NCI-H82 treated with DMSO at 0.1 percent for 48 hours (cell line): ENCODE measurements at regions not wholly inside any gene's neighbourhood (a gene's known extent, or its start where the extent isn't known, plus 50 kb on each side); places are given as distances from the start of the nearest gene placed in this dataset.

Experiments
- DNase-seq: peaks from one replicate; lab custom pipeline; 2025; ENCODE audit not compliant: unreplicated experiment; lab: John Stamatoyannopoulos, UW

GRCh38 chr5:86971034-86971571 lies 296.6 kb upstream of the RASA1 start:
- DNase-seq: no peak

GRCh38 chr5:86974955-86975354 lies 292.7 kb upstream of the RASA1 start:
- DNase-seq: no peak

- DNase-seq: no peak
Observed at GRCh38 chr5:86977190-86977589, 290.5 kb upstream of the RASA1 start.

- no peak for DNase-seq
Observed at GRCh38 chr5:86977808-86978207, 289.9 kb upstream of the RASA1 start.

DNA sequence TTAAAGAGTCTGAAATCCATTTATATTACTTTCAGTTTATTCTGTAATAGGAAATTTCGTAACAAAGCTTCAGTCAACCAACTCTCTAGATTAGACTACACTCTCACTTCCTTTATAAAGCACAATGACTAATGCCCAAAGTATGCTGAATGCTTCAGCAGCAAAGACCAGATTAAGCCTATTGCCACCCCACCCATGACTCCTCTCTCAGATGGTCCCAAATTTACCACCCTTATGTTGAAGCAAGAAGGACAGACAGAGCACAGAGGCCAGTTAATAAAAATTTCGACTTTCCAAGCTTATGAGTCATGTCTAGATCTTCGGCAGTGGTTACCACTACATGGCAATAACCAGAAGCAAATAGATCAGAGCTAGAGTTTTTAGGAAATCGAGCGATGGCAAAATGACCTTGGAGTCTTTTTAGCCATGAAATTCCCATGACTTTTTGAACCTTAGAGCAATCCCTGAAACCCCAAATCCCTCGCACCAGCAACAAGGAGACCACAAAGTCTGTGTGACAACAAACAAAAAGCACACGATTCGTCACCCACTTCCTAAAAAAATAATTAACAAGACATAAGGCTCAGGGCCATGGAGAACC lies 287.8 kb upstream of the RASA1 start:
- no peak for DNase-seq

GRCh38 chr5:86981898-86982297 lies 285.8 kb upstream of the RASA1 start:
- no peak for DNase-seq

DNA sequence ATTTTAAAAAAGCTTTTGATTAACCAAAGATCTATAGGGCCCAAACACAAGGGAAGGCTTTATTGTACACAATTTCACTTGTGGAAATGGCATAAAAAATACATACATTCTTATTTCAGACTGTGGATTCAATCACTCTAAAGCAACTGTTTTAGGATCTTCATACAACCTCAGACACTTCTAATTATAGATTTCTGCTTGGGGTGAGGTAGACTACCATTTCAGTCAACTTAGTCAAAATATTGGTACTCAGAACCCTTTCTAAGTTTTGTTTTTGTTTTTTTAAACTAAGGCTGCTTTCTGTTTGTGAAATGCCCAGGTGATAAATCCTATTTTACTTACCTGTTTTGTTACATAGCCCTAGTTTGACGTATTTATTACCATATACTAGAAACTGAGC lies 284.5 kb upstream of the RASA1 start:
- no peak for DNase-seq

- DNase-seq: no peak
Observed at GRCh38 chr5:86986837-86987236, 280.8 kb upstream of the RASA1 start.

DNA sequence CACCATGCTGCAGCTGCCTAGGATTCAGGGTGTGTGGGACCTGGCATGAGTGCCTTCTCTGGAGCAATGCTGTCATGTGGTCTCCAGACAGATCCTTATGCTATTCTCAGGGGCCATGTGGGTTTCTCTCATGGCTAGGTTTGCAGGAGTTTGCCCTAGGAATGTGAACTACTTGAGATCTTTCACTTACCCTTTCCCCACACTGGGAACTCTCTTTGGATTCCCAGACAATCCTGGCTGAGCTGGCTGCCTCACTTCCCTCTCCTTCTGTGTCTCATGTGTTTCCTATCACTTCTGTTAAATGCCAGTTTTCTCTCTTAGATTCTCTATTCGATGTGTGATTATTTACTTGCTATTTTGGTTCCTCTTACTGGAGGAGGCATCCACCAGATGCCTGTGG lies 270.2 kb upstream of the RASA1 start:
- no peak for DNase-seq

DNA sequence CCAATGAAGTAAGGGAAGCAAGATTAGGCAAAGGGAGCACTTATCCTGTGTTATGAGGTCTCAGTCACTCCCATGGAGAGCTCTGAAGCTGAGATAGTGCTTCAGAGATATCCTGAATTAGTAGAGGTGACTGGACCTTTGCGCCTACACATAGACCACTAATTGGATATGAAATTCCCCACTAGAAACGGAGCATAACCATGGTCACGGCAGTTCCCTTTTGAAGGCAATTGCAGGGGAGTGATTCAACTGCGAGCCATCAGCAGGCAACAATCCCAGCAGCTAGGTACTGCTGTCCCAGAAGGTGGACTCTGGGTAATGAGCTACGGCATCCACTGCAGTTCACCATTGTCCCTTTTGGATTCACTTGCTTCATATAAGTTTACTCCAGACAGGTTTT lies 267.7 kb upstream of the RASA1 start:
- no peak for DNase-seq

DNA sequence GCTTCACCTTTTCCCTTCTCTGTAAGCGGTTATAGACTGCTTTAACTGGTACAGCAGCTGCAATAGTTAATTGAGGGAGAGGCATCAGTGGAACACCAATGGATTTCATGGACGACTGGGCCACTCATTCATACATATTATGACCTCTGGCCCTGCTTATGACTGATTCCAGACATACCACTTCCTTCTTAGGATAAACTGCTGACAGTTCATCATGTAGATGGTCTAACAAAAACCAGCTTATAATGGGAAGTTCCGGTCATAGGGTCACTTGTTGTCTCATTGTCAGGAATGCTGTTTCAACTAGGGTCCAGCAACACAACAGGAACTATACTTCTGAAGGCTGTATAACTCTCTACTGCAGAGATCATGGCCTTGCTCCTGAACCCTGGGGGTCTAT lies 265.2 kb upstream of the RASA1 start:
- no peak for DNase-seq

DNA sequence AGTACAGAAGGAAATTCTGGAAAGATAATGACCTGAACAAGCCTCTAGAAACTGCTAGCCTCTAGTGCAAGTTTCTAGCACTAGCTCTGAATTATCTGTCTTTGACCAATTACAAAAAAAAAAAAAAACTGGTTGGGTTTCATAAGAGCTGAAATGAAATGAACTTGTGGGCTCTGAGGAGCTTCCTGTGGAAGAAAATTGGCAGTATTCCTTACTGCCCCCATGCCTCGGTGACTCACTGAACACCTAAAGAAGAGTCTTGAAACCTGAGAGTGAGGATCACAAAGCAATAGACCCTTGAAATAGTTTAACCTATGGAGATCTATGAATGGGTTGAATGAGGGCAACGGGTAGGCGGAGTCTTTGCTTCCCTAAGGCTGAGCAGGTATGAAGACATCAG lies 263.6 kb upstream of the RASA1 start:
- DNase-seq: no peak

DNA sequence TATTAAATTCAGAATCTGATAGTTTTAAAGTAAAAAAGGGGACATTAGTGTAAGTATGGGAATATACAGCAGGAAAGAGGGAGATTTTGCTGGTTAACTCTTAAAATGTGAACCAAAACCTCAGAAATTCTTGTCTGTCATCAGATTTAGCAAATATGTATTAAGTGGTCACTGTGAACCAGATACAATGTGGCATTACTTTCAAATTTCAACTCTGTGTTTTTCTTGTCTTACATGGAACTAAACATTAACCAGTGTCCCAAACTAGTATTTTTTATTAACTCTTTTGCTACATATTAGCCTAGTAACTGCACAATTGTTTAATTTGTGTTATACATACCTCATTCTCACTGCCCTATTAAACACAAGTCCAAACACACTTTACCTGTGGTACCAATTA lies 259.9 kb upstream of the RASA1 start:
- no peak for DNase-seq

DNA sequence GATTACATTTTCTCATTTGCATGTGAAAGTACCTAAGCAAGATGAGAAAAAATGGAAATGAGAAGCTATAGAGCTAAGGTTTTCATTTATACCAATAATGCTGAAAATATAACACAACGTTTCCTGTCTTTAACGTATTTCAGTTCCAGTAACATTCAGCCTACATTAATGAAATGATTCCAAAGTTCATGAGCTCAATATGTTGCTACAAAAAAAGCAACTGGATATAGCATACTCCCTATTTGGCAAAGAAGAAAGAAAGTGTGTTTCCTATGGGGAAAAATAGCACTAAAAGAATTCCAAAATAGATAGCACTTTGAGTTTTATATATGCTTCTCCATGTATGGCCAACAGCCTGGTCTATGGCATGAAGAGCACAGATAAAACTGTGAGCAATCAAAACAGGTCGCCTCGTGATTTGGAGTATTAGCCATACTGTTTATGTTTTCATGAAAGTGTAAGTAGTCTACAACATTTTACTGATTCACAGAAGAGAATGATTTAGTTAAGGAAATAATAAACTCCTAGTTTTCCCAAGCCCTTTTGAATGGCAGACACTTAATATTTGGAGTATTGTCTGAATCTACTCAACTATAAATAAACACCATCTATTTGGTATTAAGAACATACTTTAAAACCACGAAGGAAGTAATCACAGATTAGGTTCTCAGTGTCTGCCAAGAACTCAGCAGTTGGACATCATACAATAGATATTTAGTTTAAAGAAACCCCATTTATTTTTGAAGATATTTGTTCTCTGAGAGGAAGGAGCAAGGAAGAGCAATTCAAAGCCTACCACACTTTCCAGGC lies 258.7 kb upstream of the RASA1 start:
- DNase-seq: no peak

DNA sequence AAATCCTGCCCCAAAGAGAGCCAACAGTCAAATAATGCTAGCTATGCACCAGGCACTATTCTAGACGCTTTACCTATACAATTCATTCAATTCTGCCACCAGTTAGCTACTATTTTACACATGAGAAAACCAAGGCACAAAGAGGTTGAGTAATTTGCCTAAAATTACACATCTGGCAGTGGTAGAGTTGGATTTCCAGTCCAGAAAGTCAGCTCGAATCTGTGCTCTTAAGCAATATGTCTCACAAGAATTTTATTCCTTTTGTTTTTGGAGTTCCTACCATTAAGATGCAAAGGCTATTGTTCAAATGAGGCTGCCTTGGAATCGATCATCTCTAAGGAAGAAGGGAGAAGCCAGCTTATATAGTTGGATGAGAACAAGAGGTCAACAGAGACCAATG lies 256.9 kb upstream of the RASA1 start:
- DNase-seq: no peak

DNA sequence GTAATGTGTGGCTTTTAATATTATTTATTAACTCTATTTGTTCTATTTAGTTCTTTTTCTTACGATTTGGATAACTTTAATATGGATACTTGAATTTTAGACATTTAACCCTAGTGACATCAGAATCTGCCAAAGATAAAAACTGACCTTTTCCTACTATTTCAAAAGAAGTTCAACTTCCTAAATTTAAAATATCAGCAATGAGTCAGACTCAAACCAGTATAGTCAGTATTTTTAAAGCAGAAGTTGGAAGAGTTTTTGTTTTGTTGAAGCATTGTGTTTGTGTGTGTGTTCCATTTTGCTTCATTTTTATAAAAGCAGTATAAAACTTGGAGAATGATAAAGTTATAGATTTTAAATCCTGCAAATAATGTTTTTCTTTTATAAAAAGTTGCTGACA lies 251.8 kb upstream of the RASA1 start:
- DNase-seq: no peak

DNA sequence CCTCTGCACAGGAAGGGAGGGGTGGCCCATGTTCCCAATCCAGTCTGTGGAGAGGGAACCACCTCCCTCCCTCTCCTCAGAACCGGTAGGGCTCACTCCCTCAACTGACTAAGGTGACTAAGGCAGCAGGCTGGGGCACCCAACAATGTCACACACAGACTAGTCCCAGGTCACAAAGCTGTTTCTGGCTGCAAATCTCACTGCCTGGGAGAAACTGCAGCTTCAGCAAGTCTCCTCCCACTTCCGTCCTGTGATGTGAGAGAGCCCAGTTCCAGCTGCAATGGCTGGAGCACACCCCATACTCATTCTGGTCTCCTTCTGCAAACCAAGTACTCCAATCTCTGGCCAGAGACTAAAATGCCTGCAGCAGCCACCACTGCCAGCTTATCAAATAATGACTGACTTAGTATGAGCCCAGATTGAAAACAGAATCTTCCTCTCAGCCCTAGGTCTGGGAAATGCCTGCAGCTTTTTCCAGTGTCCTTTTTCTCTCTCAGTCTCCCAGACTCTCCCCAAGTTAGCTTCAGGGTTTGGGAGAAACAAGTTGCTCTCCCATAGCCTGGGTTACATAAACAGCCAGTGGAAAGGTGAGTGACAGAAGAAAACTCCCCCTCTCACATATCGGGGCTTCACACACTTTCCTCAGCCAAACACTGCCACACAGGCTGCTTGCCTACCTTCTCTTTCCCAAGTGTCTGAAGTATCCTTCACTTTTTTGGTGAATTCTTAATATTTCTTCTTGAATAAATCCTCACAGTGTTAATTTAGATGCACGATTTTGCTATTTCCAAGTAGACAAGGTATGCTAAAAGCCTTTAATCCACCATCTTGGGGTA lies 247.4 kb upstream of the RASA1 start:
- no peak for DNase-seq

DNA sequence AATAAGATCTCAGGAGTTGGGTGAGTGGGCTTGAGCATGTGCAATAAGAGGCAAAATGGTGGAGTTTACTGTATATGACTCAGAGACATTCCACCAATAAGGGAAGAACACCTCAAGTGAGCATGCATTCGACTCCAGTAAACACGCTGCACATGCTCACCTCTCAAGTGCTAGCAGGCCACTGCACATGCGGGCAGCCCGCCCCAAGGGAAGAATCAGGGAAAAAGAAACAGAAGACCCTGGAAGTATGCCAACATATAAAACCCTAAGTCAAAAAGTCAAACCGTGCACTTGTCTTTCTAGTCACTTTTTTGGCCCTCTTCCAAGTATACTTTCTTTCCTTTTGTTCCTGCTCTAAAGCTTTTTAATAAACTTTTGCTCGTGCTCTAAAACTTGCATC lies 245.3 kb upstream of the RASA1 start:
- DNase-seq: no peak

DNA sequence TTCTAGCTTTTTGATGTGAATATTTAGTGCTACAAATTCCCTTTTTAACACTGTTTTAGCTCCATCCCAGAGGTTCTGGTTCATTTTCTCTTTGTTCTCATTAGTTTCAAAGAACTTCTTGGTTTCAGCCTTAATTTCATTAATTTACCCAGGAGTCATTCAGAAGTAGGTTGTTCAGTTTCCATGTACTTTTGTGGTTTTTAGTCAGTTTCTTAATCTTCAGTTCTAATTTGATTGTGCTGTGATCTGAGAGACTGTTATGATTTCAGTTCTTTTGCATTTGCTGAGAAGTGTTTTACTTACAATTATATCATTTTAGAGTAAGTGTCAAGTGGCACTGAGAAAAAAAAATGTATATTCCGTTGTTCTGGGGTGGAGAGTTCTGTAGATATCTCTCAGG lies 240.1 kb upstream of the RASA1 start:
- no peak for DNase-seq

DNA sequence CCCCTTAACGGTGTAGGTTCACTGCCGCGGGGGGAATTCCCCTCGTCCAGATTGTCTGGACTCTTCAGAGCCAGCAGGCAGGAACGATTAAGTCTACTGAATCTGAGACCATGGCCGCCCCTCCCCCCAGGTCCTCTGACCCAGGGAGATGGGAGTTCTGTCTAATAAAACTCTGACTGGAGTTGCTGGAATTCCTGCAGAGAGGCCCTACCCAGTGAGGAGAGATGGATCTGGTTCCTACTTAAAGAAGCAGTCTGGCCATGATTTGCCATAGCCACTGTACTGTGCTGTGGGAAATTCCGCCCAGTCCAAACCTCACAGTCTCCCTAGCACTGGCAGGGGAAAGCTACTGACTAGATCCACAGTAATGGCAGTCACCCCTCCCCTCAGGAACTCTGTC lies 237.7 kb upstream of the RASA1 start:
- DNase-seq: no peak

- DNase-seq: no peak
Observed at GRCh38 chr5:87030699-87031098, 237.0 kb upstream of the RASA1 start.

- DNase-seq: no peak
Observed at GRCh38 chr5:87034557-87034956, 233.1 kb upstream of the RASA1 start.
